GM10266 (cell line): ENCODE measurements at regions not wholly inside any gene's neighbourhood (a gene's known extent, or its start where the extent isn't known, plus 50 kb on each side); places are given as distances from the start of the nearest gene placed in this dataset.

ENCODE experiments used
- DNase-seq: peaks from one replicate; pipeline ENCODE4 v3.0.0; 2012; ENCODE audit errors: extremely low spot score
- TF ChIP-seq, protein P1 (sequence below): IDR thresholded peaks from 2 replicates; pipeline ENCODE4 v1.5.1; 2012; ENCODE audit warnings: mild to moderate bottlenecking, low read depth; ENCODE audit not compliant: control insufficient read depth, insufficient read depth; ENCODE audit errors: missing control alignments

DNA sequence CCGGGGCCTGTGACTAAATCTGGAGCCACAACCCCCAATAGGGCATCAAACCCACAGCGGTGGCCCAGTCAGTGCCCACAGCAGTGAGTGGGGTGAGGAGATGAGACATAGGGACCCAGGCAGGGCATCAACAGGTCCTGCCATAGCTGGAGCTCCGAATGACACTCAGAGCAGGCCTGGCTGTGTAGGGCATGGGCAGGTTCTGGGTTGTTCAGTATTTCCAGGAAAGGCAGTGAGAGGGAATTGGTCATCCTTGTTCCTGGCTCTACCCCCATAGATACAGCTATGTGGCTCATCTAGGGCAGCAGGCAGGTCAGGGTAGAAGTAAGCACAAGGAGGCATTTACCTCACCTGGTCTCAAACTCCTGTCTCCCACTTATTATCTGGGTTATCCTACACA, 126.6 kb downstream of the BUD13 start:
- DNase-seq, result no peak
- TF ChIP-seq, protein P1, sequence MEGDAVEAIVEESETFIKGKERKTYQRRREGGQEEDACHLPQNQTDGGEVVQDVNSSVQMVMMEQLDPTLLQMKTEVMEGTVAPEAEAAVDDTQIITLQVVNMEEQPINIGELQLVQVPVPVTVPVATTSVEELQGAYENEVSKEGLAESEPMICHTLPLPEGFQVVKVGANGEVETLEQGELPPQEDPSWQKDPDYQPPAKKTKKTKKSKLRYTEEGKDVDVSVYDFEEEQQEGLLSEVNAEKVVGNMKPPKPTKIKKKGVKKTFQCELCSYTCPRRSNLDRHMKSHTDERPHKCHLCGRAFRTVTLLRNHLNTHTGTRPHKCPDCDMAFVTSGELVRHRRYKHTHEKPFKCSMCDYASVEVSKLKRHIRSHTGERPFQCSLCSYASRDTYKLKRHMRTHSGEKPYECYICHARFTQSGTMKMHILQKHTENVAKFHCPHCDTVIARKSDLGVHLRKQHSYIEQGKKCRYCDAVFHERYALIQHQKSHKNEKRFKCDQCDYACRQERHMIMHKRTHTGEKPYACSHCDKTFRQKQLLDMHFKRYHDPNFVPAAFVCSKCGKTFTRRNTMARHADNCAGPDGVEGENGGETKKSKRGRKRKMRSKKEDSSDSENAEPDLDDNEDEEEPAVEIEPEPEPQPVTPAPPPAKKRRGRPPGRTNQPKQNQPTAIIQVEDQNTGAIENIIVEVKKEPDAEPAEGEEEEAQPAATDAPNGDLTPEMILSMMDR, result no peak

DNA sequence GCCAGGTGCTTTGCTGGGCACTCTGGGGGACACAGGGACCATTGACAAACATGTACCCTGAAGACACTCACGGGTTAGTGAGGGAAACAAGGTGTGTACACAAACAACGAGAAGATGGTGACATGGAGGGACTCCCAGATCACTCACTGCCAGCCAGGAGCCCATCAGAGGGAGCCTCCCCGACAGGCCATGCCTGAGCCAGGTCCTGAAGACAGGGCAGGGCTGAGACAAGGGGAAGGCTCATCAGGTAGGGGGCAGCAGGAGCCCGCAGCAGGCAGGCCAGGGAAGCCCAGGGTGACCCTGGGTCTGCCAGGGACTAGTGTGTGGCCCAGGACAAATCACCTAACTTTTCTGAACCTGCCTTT, 127.9 kb downstream of the BUD13 start:
- no peak for DNase-seq
- TF ChIP-seq, protein P1, result no peak

DNA sequence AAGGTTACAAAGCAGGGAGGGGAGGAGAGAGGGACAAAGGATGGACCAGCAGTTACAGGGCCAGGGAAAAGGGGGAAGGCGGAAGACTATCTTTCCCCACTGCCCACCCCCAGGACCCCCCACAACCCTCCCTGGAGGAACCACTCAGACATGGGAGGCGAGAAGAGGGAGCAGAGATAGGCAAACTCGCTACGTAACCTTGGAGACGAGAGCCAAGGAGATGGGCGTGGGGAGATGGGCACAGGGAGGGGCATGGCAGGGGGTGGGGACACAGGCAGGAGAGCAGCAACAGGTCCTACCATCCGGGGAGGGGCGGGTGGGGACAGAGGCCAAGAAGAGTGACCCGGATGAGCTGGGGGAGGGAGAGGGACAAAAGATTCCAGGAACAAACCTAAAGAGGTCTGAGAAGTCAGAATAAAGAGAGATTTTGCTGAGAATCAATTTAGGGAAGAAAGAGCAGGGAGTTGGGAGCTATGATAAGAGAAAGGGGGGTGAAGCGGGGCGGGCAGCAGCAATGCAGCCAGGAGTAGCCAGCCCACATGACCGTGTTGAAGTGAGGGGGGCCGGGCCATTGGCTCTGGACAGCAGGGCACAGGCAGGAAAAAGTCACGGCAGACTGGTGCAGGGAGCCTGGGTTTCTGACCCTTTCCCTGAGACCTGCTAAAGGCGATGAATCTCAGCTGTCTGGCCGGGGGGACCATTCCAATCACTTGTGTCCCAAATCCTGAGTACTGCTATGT, 128.4 kb downstream of the BUD13 start:
- TF ChIP-seq, protein P1, result no peak
- DNase-seq, result no peak

DNA sequence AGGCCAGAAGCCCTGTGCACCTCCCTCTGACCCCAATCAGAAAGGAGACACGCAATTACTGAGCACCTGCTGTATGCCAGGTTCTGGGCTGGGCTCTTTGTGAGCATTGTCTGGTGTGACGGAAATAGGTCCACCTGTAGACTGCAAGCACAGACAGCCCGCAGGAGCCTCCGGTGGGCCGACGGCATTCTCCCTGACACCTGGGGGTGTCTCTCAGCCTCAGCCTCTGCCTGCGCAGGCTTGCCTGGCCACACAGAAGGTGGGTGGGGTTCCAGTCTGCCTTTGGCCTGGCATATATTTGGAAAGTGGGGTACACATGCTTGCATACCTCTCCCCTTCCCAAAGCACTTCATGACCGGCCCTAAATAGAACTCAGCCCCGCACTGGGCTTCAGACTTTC, 129.3 kb downstream of the BUD13 start:
- TF ChIP-seq, protein P1, result no peak

DNA sequence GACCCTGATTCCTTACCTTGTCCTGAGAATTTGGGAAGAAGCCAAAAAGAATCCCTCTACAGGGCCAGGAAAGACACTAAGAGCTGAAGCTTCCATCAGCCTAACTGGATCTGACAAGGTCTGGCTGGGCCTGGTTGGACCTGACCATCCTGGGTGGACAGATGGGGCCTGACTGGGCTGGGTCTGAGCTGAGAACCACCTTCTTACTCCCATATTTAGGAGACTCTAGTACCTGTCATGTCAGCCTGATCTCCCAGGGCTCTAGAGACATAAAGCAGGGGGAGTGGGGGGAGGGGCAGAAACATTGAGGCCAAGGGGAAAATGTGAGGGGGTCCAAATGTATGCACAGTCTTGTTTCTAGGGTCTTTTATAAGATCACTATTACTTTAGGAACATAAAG, 129.9 kb downstream of the BUD13 start:
- DNase-seq, result no peak
- TF ChIP-seq, protein P1, result no peak

More for the DNA sequence above, 129.3 kb downstream of the BUD13 start:
- no peak for DNase-seq

DNA sequence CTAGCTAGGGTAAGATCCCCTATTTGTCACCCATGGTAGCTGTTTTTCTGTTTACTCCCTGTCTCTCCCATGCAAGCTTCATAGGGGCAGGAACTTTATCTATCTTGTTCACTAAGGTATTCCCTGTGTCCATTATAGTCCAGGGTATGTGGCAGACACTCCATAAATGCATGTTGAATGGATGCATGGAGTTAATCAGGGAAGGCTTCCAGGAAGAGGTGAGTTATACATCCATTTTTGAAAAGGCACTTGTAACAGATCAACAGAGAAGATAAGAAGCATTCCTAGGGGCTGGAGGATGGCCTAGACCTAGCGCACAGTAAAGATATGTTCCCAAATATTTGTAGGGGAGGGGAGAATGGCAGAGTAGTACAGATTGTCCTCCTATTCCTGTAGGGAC, 130.3 kb downstream of the BUD13 start:
- DNase-seq, result no peak
- TF ChIP-seq, protein P1, result no peak

DNA sequence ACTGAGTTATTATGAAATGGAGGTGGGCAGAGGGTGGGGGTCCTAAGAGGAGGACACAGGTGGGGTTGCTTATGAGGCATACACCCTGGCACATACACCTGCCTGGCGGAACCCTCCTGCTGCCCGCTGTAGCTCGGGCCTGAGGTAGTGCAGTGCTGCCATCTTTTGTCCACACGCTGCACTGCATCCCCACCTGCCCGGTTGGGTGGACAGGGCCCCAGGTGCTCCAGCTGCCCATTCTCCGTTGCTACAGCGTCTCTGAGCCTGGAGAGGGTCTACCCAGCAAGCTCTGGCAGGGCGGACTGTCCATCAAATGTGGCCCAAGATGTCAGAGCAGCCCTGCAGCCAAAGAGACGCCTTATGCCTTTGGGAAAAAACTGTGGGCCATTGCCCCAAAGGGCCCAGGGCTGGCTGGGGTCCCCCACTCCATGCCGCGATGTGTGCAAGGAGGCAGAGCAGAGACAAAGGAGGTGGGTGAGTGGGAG, 131.2 kb downstream of the BUD13 start:
- TF ChIP-seq, protein P1, result peak; percentile 63
- peak; percentile 30 for DNase-seq
